ENCODE measurements at regions not wholly inside any gene's neighbourhood (a gene's known extent, or its start where the extent isn't known, plus 50 kb on each side); places are given as distances from the start of the nearest gene placed in this dataset.

DNA sequence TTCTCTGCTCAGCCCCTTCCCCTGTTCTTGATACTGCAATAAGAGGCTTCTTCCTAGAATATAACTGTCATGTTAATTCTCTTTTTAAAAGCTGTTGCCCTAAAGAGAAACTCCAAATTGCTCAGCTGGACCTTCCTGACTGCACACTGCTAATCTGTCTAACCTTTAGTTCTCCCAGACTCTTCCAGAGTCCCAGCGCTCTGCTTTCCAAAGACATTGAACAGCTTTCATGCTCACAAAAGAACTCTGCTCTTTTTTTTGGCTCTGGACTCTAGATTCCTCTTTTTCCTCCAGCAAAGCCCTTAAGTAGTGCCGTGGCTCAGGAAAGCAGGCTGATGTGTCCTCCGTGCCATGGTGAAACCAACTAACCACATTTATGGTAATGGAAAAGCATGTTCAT lies 356.6 kb upstream of the RSPO3 start:
- DNase-seq: no peak

DNA sequence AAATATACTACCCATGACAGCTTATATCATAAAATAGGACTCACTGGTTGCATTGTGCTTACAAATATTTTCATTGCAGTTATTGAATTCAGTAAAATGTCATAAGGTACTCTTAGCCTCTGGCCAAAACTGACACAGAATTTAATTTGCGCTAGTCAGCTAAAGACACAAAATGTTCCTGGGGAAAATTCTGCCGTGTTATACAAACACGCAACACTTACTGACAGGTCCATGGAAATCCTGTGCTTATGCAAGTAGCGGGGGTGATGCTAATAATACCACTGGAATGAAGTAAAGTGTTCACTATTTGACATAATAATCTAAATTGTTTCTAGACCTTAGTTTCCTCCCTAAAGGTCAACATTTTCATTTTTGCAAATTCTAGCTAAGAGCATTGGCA lies 354.4 kb upstream of the RSPO3 start:
- DNase-seq: no peak

DNA sequence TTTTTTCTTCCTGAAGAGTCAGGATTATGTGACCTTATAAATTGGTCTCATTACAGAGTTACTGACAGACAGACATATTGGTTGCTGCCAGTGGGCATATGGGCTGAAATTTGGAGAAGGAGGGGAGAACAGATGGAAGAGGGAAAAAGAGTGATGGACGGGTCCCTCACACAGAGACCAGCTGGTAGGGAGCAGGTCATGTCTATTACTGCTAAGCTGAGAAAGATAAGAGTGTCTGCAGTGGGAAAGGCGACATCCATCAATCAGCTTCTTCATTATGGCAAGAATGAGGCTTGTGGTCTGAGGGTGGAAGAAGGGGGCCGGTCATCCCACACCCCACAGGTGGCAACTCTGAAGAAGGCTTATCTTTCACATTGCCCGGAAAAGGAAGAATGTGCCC lies 353.8 kb upstream of the RSPO3 start:
- no peak for DNase-seq

DNA sequence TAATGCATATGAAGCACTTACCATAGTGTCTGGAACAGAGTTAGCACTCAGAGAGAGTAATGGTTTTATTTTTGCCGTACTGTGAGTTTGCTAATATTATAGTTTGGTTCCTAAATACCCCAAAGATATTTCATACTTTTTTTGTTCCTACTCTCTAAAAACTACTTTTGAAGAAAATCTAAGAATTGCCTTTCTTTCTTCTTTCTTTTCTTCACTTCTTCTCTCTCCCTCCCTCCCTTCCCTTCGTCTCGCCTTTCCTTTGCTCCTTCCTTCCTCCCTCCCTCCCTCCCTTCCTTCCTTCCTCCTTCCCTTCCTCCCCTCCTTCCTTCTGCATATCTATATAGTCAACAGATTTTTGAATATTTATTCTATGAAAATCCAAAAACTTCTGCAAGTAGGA lies 351.7 kb upstream of the RSPO3 start:
- DNase-seq: no peak

DNA sequence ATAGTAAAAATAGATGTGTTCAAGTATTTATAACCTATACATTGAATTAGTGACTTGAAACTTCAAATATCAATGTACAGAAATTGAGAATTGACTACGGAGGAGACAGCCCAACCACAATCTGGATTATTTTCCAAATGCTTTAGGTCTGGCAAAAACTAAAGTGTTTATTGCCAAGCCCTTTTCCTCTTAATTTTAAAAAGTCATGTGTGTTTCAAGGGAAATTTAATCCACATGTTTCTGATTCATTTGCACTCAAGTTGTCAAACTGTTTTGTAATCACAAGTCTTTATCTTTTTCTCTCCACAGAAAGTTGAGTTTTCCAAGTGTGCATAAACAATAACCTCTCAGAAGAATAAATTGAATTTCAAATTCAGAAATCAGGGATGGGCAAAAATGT lies 350.8 kb upstream of the RSPO3 start:
- DNase-seq: no peak

DNA sequence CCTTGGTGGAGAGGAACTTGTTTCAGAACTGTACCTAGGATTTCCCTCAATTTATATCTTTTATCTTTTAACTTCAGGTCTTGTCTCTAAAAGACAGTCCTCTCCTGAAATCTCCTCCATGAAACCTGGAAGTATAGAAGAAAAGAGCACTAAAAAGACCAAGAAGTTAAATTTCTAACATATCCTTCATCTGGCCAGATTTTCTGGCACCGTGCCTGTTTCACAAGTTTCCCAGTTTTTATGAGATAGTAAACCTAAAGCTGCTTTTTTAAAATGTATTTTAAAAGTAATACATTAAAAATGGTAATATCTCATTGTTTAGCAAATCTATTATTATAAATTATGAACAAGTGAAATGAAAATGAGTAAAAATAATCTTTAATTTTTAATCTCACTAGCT lies 348.3 kb upstream of the RSPO3 start:
- DNase-seq: no peak

DNA sequence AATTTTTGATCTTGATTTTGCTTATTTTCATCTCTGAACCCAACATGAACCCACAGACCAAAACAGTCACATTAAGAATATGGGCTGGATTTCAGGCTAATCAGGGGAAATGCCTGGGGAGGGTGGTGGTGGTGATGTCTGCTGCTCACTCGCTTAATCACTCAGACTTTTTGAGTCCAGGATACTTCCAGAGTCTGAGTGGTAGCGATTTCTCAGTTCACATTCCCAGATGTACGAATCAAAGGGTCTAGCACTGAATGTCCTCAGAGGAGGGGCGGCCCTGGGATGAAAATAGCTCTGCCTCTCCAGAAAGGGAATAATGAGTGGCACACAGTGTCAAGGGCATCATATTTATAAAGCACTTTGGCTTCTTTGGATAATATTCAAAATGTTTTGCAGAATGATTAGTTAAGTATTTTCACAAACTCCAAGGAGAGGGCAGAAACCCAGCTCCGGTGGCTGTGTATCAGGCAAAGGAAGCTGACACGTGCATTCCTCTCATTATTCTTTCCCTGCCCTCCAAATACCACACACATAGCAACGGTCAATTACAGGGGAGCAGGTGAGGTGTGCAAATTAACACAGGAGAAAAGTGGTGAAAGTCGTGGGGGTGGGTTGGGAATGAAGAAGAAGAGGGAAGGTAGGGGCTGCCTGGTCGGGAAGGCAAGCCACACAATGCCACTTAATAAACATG lies 345.2 kb upstream of the RSPO3 start:
- no peak for DNase-seq

DNA sequence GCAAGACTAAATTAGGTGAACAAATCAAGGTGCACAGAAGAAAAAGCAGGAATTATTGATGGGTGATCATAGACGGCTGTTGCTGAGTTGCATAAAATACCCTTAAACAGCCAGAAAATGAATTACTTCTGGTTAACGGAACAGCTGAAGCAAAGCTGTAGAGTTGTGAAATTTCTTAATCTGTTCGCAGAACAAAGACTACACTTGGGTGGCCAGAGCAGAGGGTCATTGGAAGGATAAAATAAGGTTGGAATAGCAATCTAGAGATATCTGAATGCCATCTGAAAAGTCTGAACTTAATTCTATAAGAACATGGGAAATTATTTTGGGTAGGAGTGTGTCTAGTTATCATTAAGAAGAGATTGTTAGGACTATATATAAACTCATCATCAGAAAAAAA lies 339.1 kb upstream of the RSPO3 start:
- DNase-seq: no peak

DNA sequence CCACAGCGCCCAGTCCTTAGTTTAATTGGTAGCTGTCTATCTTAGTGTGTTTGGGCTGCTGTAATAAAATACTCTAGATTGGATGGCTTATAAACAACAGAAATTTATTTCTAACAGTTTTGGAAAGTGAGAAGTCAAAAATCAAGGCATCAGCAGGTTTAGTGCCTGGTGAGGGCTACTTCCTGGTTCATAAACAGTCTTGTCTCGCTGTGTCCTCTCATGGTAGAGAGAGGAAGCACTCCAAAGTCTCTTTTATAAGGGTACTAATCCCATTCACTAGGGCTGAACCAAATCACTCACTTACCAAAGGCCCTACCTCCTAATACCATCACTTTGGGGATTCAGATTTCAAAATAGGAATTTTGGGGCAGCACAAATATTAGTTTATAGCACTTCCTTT lies 336.9 kb upstream of the RSPO3 start:
- no peak for DNase-seq

DNA sequence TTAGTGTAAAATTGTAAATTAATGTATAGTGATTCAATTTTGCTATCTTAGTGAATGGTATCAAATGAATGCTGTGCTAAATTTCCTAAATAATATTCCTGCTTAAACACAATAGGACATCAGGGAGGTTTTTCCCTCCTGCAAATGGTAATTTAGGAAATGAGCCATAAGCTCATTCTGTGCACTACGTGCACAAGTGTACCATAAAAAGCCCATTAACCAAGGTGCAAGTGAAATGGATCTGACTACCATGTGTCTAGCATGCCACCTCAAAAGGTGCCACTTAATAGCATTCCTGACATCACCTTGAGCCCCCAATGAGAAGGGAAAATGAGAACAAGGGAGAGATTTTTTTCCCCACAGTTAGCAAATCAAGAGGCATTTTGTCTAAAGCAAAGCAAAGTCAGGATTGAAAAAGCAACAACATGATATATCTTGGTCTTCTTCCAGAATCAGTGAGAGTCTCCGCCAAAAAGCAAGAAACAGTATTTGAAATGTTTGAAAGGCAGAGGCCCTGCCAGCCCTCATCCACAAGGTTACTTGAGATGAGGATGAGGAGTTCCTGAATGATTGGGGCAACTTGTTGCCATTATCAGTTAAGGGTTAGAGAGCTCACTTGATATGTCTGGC lies 334.2 kb upstream of the RSPO3 start:
- DNase-seq: peak; percentile 22

DNA sequence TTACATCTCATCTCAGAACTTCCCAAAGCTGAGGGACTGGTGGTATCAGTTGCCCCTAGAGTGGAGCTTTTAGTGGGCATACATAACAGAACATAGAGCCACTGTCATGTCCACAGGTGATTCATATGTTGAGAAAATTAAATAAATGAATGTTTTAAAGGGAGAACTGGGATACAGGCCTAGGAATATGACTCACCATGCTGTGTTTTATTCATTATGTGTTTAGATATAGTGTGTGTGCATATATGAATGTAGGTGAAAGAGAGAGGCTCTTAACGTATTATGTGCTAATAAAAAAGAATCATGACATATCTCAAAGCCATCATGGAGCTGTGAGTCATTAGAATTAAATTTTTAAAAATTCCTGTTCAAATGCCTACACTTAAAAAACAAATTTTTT lies 332.2 kb upstream of the RSPO3 start:
- DNase-seq: no peak

DNA sequence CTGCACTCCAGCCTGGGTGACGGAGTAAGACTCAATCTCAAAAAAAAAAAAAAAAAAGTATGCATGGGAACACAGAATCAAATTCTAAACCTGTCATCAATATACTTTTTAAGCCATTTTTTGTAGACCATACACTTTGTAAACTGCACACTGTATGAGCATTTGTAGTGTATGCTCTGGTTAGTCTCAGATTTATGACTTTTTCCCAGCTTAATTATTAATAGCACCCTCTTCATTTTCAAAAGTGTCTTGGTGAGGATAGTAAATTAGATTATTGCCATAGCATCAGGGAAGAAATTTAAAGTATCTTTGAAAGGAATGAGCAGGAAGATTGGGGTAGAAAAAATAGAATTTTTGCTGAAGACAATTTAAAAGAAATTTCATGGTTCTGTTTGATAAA lies 330.8 kb upstream of the RSPO3 start:
- no peak for DNase-seq

DNA sequence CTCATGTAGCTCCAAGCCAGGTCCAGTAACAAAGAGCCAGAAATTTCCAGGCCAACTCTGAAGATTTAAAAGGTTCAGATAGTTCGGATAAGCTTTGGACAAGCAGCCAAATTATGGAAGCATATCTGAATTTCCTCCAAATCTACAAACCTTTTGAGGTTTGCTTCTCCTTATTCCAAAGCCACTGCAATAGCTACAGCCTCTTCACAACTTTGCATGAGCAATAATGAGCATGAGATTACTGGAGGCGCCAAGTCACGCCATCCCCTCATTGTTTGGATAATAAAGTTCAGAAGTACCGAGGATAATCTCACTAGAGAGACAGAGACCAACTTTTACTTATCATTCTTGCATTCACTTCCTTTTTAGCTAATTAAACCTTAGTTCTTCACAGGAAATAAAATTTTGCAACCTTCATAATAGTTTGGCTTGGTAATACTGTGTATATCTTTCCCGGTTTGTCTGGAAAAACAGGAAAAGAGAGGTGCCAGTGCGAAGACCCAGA lies 329.6 kb upstream of the RSPO3 start:
- DNase-seq: no peak

DNA sequence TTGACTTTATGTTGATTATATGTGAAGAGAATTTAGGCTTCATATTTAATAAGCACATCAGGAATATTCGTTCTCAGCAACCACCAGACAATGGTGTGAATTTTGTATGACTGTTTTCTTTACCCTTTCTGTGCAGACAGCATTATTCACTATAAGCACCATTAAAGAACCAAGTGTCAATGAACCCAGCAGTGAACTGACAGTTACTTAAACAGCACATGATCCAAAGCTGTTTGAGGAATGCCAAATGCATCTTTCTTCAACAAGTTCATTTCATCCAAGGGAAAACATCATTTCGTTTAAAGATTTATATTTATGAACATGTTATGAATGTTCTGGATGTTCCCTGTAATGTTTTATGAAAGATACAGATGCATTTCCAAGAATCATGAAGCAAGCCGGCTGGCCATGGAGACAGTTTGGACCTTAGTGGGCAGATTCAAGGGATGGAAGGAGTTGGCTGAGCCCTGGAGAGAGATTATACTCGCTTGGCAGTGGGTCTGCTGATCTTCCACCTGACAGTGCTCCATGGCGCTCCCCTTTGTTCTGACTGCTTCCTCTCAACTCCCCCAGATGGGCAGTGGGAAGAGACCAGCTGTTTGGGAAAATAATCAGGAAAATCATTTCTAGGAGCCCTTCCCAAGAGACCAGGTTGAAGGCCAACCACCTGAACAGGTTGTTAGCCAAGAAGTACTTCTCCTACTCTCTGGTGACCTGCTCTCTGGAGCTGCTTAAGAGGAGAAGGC lies 326.0 kb upstream of the RSPO3 start:
- peak; percentile 62 for DNase-seq

DNA sequence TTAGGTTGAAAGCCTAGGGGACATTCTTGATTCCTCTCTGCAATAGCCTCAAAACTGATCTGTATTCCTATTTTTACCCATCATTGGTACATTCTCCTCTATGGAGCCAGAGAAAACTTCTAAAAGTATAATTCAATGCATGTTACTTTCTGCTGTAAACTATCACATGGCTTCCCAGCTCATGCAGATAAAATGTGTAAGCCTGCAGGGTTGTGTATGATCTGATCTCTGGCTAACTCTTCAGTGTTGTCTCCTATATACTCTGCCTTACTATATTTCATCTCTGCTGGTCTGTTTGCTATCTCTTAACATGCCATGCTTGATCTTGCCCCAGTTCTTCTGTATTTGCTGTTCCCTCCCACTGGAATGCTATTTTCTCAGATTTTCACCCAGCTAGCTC lies 323.3 kb upstream of the RSPO3 start:
- no peak for DNase-seq

DNA sequence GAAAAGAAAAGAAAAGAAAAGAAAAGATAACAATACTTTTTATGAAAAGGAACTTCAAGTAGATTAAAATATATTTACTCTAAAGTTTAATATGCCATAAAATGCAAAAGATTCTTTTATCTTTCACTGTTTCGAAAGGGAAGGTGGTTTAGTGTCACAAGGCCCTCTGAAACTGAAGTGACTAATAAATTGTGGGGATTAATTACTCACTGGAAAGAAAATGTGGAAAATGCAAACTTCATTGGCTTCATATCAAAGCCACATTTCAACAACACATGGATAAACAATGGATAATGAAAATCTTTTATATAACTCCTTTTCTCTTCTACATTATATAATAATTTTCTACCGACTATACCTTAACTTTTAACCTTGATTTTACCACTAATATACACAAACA lies 320.5 kb upstream of the RSPO3 start:
- DNase-seq: no peak

DNA sequence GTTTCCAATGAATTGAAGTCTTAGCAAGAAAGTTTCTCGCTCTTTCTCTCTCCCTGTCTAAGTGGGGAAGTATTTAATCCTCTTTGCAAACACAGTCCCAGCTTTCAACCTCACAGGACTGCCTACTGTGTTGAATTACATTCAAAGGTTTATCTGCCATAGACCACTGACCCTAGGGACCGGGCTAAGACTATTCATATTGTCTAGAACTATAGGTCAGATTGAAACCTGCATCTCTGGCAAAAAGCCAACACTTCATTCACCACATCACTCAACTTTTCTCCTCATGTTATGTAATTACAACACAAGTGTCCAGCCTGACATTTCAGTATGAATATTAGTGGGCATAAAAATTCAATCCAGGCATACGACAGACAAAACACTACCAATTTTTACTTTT lies 314.7 kb upstream of the RSPO3 start:
- DNase-seq: no peak

DNA sequence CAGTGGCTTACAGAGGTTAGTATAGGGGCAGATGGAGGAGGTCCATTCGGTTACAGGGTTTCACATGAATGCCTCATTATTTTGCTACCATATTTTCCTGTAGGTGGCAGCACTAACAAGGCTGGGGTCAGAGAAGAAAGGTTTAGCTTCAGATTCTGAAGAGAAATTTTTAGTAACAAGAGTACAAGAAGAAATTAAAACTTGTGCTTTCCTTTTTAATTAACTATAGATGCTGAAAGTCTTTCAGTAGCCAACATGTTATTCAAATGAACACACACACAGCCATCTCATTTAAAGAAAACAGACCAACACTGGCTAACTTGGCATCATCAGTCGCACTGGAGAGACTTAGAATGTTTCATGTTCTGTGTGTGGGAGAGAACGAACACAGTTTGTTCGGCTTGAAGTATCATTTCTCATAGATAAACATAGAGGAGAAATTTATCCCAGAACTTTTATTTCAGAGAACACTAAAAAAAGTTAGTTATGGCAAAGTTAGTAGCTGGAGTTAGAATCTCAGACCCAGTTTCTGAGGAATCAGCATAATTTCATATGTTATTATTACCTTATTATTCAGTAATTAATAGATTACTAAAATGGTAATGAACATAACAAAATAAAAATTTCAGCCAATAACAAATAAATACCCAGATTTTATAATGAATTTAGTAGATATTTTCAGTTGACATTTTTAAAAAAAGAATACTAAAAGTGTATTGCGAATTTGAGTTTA lies 314.0 kb upstream of the RSPO3 start:
- DNase-seq: no peak

DNA sequence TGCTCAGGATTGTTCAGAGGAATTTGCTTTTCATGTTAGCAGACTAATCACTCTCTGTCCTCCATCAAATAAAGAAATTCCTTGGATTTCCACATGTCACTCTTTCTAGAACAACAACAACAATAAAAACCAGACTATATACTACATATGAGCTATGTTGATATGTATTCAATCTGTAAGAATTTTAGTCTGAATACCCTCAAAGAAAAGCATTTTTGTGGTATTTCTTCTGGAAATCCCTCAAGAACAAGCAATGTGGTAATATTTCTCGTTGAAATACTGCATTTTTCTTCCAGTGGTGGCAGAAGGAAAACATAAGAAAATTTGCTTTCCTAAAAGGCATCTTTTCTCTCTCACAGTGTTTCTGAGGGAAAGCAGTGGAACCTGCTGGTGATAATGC lies 312.6 kb upstream of the RSPO3 start:
- DNase-seq: no peak

DNA sequence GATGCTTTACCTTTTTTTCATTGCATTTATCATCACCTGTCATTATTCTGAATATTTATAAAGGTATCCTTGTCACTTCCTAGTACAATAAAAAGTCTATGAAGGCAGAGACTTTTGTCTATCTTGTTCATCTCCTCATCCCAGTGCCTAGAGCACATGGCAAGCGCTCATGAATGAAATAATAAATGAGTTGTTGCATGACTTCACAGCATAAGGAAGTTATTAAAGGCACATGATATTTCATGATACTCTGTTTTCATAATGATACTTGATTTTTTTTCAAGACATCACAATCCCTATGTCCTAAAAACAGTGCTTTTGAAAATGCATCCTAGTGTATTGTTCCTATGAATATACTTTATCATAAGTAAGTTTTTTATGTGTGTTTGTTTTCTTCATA lies 310.6 kb upstream of the RSPO3 start:
- DNase-seq: no peak

DNA sequence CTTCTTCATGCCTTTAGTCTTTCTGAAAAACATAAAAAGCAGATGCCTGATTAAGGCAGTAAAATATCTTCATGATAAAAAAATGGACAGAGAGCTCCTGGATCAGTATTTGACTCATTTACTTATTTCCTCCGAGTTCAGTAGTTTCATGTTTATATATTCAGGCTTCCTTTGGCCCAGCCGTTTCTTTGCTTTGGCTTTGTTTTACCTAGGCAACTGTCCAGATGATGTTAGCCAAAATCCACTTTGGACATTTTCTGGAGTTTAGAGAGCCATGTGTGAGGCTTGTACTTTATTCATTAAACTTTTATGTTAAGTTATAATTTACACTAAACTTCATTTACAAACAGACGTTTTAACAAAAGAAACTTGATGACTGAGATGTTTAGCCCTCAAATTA lies 307.1 kb upstream of the RSPO3 start:
- DNase-seq: peak; percentile 69

DNA sequence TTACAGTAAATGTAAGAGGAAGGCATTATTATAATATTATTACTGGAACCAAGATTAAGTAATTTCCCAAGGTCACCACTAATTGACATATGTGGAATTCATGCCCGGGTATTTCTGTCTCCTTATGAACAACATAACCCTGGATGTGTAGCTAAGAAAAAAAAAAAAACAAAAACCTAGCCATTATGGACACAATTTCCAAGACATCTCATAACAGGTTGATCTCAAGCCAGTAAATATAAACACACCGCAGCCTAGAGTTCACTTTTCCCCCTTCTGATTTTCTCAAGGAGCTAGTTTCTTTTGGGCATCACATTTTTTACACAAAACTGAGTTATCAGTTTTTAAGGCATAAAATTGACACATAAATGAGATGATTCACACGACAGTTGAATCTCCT lies 306.5 kb upstream of the RSPO3 start:
- no peak for DNase-seq

DNA sequence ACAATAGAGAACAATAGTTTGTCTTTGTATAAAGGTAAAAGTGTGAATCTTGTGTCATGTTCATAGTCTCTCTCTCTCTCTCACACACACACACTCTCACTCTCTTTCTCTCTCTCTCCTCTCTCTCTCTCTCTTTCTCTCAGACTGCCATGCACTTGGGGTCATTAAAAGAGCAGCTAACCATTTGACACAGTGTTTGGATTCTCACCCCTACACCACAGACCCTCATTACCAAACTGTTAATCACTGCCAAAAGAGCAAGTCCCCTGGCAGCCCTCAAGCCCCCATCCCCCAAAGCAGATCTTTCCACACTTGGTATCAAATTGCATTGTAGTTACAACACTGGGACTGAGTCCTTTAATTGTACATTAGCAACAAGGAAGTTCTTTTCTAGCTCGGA lies 305.8 kb upstream of the RSPO3 start:
- no peak for DNase-seq
